Common myeloid progenitor, CD34-positive (primary cell): ENCODE measurements at regions not wholly inside any gene's neighbourhood (a gene's known extent, or its start where the extent isn't known, plus 50 kb on each side); places are given as distances from the start of the nearest gene placed in this dataset.
"Not testable (repeated sequence)": the region's sequence is repeated elsewhere in the genome, so short reads cannot be mapped to it uniquely, and the experiment has no call there.

Experiments used
- CTCF ChIA-PET: fragments of 350-600 bp; sonication (Branson Sonifier 250); formaldehyde crosslinking; loops from one replicate; lab custom pipeline; 2021; ENCODE audit warnings: antibody characterized with exemption; lab: Charles Lee
- POLR2A ChIA-PET: fragments of 350-600 bp; sonication (Branson Sonifier 250); formaldehyde crosslinking; loops from one replicate; lab custom pipeline; 2021; ENCODE audit warnings: antibody characterized with exemption; lab: Charles Lee
- DNase-seq, 3 donors: peaks; one replicate each; pipeline versions ENCODE4 v3.0.0 to v3.0.0-alpha.2; 2013
- H3K27ac ChIP-seq, 2 experiments: 1 replicate in 1 of 2; 2 replicates in 1 of 2; pipeline ENCODE4 v1.7.0; 2013; ENCODE audit warnings: inconsistent platforms in 2 of 2, low read length in 2 of 2, mild to moderate bottlenecking in 2 of 2, low read depth in 1 of 2, moderate library complexity in 1 of 2; ENCODE audit not compliant: severe bottlenecking in 2 of 2, insufficient read depth in 1 of 2, poor library complexity in 1 of 2
- H3K27me3 ChIP-seq, 5 experiments: replicated peaks in 2 of 5; 1 replicate in 3 of 5; 2 replicates in 2 of 5; pipeline versions ENCODE4 v1.6.1 to v1.7.0; 2013; ENCODE audit warnings: low read length in 4 of 5, mild to moderate bottlenecking in 2 of 5, moderate library complexity in 2 of 5, inconsistent platforms in 1 of 5; ENCODE audit not compliant: insufficient read depth in 5 of 5, control insufficient read depth in 4 of 5
- H3K36me3 ChIP-seq, 4 experiments: 1 replicate in 2 of 4; 2 replicates in 2 of 4; pipeline versions ENCODE4 v1.6.1 to v1.7.0; 2013; ENCODE audit warnings: low read length in 3 of 4, control low read depth in 1 of 4, mild to moderate bottlenecking in 1 of 4; ENCODE audit not compliant: control insufficient read depth in 4 of 4, insufficient read depth in 4 of 4
- H3K4me1 ChIP-seq, 4 experiments: 1 replicate in 3 of 4; 2 replicates in 1 of 4; pipeline versions ENCODE4 v1.6.1 to v1.7.1; 2013; ENCODE audit warnings: low read length in 3 of 4, mild to moderate bottlenecking in 3 of 4, control low read depth in 1 of 4, inconsistent platforms in 1 of 4, moderate library complexity in 1 of 4; ENCODE audit not compliant: control insufficient read depth in 4 of 4, insufficient read depth in 4 of 4; ENCODE audit errors: control extremely low read depth in 1 of 4
- H3K4me3 ChIP-seq, 7 experiments: 1 replicate in 4 of 7; 2 replicates in 3 of 7; pipeline versions ENCODE4 v1.5.1 to v1.7.0; 2013; ENCODE audit warnings: mild to moderate bottlenecking in 7 of 7, low read length in 6 of 7, moderate library complexity in 6 of 7, inconsistent platforms in 2 of 7, low read depth in 2 of 7, control low read depth in 1 of 7; ENCODE audit not compliant: insufficient read depth in 4 of 7, control insufficient read depth in 1 of 7; ENCODE audit errors: extremely low read depth in 1 of 7
- H3K9me3 ChIP-seq, 5 experiments: 1 replicate in 4 of 5; 2 replicates in 1 of 5; pipeline versions ENCODE4 v1.6.1 to v1.7.1; 2013; ENCODE audit warnings: low read length in 4 of 5, mild to moderate bottlenecking in 2 of 5, inconsistent platforms in 1 of 5, low read depth in 1 of 5, moderate library complexity in 1 of 5; ENCODE audit not compliant: control insufficient read depth in 4 of 5, insufficient read depth in 2 of 5; ENCODE audit errors: control extremely low read depth in 1 of 5
- WGBS: methylation state at CpG from one replicate; pipeline ENCODE4 v1.1.5; 2013; ENCODE audit not compliant: insufficient coverage; 5-methylcytosine and 5-hydroxymethylcytosine counted together

DNA sequence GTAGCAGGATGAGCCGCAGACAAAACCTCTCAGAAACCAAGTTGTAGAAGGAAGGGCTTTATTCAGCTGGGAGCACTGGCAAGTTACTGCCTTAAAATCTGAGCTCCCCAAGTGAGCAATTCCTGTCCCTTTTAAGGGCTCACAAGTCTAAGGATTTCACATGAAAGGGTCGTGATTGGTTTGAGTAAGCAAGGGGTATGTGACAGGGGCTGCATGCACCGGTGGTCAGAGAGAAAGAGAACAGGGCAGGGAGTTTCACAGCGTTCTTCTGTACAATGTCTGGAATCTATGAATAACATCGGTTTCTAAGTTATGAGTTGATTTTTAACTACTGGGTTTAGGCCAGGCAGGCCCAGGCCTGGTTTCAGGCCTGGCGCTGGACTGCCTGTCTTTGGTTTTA lies 660.3 kb upstream of the ATXN7L3B start:
- H3K9me3 ChIP-seq, H3K4me1 ChIP-seq, H3K27ac ChIP-seq, H3K36me3 ChIP-seq, DNase-seq, H3K4me3 ChIP-seq, POLR2A ChIA-PET, H3K27me3 ChIP-seq, CTCF ChIA-PET: not testable (repeated sequence)
- 95% methylated on average over 4 of the region's 6 CpGs for WGBS

- H3K27me3 ChIP-seq = no peaks in the 10 kb centered on the region
- H3K4me3 ChIP-seq = no peak overlapping the region
- no peaks in the 10 kb centered on the region for H3K9me3 ChIP-seq
- no CpG with 5 or more reads among the region's 1 CpG for WGBS
- H3K27ac ChIP-seq = no peak overlapping the region
- ChIA-PET CTCF (no interaction called here), POLR2A (no interaction called here)
- no peaks in the 10 kb centered on the region for H3K36me3 ChIP-seq
- DNase-seq = no peak
- H3K4me1 ChIP-seq = peaks cover 0 to 3% (median 0%) of the 10 kb centered on the region in 4 experiments
Measured at GRCh38 chr12:73892201-73892600, 645.4 kb upstream of the ATXN7L3B start.

DNA sequence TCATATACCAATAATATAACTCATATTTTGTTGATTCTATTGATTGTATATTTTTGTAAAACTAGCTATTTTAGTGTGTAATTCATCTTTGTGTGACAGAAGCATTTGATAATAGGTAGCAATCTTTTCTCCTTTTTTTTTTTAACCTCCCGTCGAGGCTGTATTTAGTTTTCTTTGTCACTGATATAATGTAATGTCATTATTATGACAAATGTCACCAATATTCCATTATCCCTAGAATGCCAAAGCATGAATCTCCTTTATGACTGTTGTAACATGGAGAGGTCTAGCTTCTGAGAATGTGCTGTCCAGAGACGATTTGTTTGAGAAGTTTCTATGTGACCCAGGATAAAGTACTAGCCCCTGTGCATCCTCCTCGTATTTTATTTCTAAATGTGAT lies 639.0 kb upstream of the ATXN7L3B start:
- POLR2A ChIA-PET = no interaction called here
- H3K27me3 ChIP-seq = no peaks in the 10 kb centered on the region
- H3K4me3 ChIP-seq = no peak overlapping the region
- 100% methylated on average over 1 of the region's 4 CpGs for WGBS
- no peak overlapping the region for H3K27ac ChIP-seq
- no peaks in the 10 kb centered on the region for H3K4me1 ChIP-seq
- H3K9me3 ChIP-seq = no peaks in the 10 kb centered on the region
- no peak for DNase-seq
- CTCF ChIA-PET = no interaction called here
- H3K36me3 ChIP-seq = no peaks in the 10 kb centered on the region

DNA sequence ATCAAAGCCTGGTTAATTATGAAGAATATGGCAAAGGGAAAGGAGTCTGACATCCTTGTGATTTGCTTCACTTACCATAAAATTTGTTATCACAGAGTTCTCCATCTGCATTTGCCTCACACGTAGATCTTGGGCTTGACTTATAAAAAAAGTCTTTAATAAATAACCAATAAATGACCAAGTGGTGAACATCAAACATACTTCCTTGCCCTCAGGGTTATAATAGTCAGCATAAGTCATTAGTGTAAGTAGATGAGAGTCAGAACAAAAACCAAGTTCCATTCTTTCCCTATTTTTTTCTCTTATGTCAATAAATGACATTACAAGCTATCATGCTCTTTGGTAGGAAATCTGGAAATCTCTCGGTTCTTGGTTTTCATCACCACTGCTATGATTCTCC lies 635.4 kb upstream of the ATXN7L3B start:
- DNase-seq = no peak
- H3K9me3 ChIP-seq = no peaks in the 10 kb centered on the region
- CTCF ChIA-PET = no interaction called here
- H3K27me3 ChIP-seq = no peaks in the 10 kb centered on the region
- H3K36me3 ChIP-seq = no peaks in the 10 kb centered on the region
- no peaks in the 10 kb centered on the region for H3K4me1 ChIP-seq
- POLR2A ChIA-PET = no interaction called here
- 100% methylated on average over 1 of the region's 2 CpGs for WGBS
- H3K4me3 ChIP-seq = no peak overlapping the region
- H3K27ac ChIP-seq = no peak overlapping the region

GRCh38 chr12:73906757-73907156 lies 630.9 kb upstream of the ATXN7L3B start:
- H3K27me3 ChIP-seq = no peaks in the 10 kb centered on the region
- H3K9me3 ChIP-seq = no peaks in the 10 kb centered on the region
- H3K4me1 ChIP-seq = no peaks in the 10 kb centered on the region
- 100% methylated on average over 2 of the region's 4 CpGs for WGBS
- H3K27ac ChIP-seq = no peak overlapping the region
- H3K36me3 ChIP-seq = no peaks in the 10 kb centered on the region
- POLR2A ChIA-PET = no interaction called here
- H3K4me3 ChIP-seq = no peak overlapping the region
- CTCF ChIA-PET = no interaction called here
- DNase-seq = no peak

DNA sequence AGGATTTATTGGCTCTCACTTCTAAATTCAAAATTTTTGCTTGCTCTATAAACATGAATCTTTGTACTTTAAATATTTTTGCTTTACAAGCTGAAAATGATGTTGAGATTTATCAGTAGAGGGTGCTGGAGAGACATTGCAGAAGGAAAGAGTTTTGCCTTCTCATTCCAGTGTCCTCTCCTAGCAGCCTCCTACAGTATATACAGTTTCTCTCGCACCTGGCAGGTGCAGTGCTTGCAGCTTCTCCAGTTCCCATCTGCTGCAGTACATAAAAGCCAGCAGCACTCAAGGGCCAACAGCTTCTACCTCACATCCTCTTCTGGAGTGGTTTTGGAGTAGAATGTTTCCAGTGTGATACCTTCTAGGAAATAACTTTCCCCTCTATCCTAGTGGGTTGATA lies 601.8 kb upstream of the ATXN7L3B start:
- Histone ChIP-seq H3K4me1 (no peaks in the 10 kb centered on the region), H3K4me3 (no peak overlapping the region), H3K36me3 (no peaks in the 10 kb centered on the region), H3K27me3 (no peaks in the 10 kb centered on the region), H3K27ac (no peak overlapping the region), H3K9me3 (no peaks in the 10 kb centered on the region)
- 71% methylated on average over 1 of the region's 1 CpG for WGBS
- DNase-seq = peak in 2 of 3 donors; percentile 1 to 5
- CTCF ChIA-PET = no interaction called here
- POLR2A ChIA-PET = no interaction called here

DNA sequence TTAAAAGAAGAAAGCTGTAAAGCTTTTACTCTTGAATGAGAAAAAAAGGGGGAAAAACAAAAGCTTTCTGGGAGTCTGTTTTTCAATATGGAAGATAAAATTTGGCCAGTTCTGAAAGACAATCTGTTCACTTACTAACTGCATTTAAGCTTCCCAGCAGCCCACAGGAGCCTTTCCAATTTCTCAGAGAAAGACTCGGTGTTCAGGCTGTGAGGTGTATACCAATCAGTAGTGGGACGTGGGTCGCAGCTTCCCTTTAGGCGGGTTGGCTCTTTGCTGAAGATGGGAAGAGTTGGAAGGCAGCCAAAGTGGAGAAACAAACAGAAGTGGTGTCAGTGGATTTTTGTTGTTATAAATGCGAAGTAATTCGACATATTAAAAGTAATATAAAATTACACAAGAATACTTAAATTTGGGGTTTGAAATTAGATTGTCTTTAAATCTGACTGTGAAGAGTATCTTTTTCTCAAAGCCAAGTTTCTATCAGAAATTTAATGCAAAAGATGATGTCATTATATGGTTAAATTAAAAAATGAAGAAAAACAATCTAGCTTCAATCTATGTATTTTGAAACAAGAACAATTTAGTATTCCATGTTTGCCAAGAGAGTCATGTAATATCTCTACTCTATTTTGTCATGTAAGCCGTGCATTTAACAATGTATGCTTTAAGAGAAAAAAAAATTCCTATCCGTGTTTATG lies 590.2 kb upstream of the ATXN7L3B start:
- Histone ChIP-seq H3K27ac (no peak overlapping the region), H3K4me3 (no peak overlapping the region), H3K4me1 (no peaks in the 10 kb centered on the region), H3K9me3 (no peaks in the 10 kb centered on the region), H3K36me3 (no peaks in the 10 kb centered on the region), H3K27me3 (no peaks in the 10 kb centered on the region)
- ChIA-PET CTCF (no interaction called here), POLR2A (no interaction called here)
- no CpG with 5 or more reads among the region's 8 CpGs for WGBS
- DNase-seq = no peak
